ENCODE measurements at regions not wholly inside any gene's neighbourhood (a gene's known extent, or its start where the extent isn't known, plus 50 kb on each side); places are given as distances from the start of the nearest gene placed in this dataset.

- Histone ChIP-seq H3K36me3 (no peaks in the 10 kb centered on the region), H3K27me3 (no peaks in the 10 kb centered on the region), H3K4me3 (no peak overlapping the region), H3K27ac (replicated peaks in 1 of 4) (no peak overlapping the region), H3K4me1 (no peaks in the 10 kb centered on the region), H3K9me3 (peaks cover 0 to under 1% (median 0%) of the 10 kb centered on the region in 4 donors)
- DNase-seq (ENCODE audit: extremely low spot score) = no peak
- 94% methylated on average over 1 of the region's 1 CpG for WGBS
- TF ChIP-seq EP300 (IDR thresholded peaks at IDR 0.05) = no peak
- no peak for TF ChIP-seq POLR2AphosphoS5 (IDR thresholded peaks at IDR 0.05)
- TF ChIP-seq CTCF (IDR thresholded peaks at IDR 0.05) = no peak
- TF ChIP-seq POLR2A (IDR thresholded peaks at IDR 0.05; ENCODE audit: low read depth) = no peak
- intact Hi-C loops (cut with DNase I) = no loop called here
These were observed 304.7 kb downstream of the CNTN3 start for GRCh38 chr3:74309716-74310115.

DNA sequence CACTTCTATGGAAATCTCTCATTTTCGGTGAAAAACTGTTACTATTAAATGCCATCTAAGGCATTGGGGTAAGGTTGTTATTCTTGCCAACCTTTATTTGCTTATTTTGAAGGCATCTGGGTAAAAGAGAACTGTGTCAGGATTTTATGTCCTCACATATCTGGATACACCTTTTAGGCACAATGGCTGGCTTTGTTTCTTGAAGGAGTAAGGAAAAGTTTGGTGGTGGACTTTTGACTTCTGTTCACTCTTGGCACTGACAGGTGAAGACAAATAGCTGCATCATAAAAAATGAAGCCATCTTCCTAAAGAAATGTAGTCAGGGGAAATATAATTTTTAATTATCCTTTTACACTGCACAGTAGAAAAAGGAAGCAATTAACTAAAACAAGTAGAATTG, 310.0 kb downstream of the CNTN3 start:
- DNase-seq (ENCODE audit: extremely low spot score) = no peak
- no peaks in the 10 kb centered on the region for H3K9me3 ChIP-seq
- WGBS = 95% methylated on average over 1 of the region's 1 CpG
- H3K4me3 ChIP-seq = no peak overlapping the region
- no peaks in the 10 kb centered on the region for H3K36me3 ChIP-seq
- TF ChIP-seq EP300 (IDR thresholded peaks at IDR 0.05) (no peak), CTCF (IDR thresholded peaks at IDR 0.05) (no peak), POLR2AphosphoS5 (IDR thresholded peaks at IDR 0.05) (no peak), POLR2A (IDR thresholded peaks at IDR 0.05; ENCODE audit: low read depth) (no peak)
- no peak overlapping the region for H3K27ac ChIP-seq (replicated peaks in 1 of 4)
- no peaks in the 10 kb centered on the region for H3K4me1 ChIP-seq
- intact Hi-C loops (cut with DNase I) = no loop called here
- H3K27me3 ChIP-seq = no peaks in the 10 kb centered on the region

DNA sequence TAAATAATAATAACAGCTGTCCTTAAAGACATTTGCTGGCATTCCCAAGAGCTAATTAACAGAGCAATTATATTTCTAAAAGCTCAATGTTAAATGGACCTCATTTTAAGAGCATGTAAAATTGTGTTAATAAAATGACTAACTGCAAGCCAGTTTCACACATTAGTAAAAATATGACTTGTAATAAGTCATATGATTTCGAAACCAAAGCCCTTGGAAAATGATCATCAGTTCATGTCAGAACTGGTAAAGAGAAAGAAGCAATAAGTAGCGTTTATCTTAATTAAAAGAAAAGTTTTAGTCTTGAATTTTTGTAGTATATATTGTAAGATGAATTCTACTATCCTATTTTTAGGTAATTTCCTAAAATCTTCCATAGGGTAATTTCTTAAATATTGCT, 310.7 kb downstream of the CNTN3 start:
- H3K9me3 ChIP-seq = no peaks in the 10 kb centered on the region
- WGBS = 77% methylated on average over 2 of the region's 2 CpGs
- intact Hi-C loops (cut with DNase I) = no loop called here
- TF ChIP-seq CTCF (IDR thresholded peaks at IDR 0.05) (no peak), EP300 (IDR thresholded peaks at IDR 0.05) (no peak), POLR2A (IDR thresholded peaks at IDR 0.05; ENCODE audit: low read depth) (no peak), POLR2AphosphoS5 (IDR thresholded peaks at IDR 0.05) (no peak)
- H3K27me3 ChIP-seq = no peaks in the 10 kb centered on the region
- H3K27ac ChIP-seq (replicated peaks in 1 of 4) = no peak overlapping the region
- H3K4me3 ChIP-seq = no peak overlapping the region
- no peaks in the 10 kb centered on the region for H3K4me1 ChIP-seq
- H3K36me3 ChIP-seq = no peaks in the 10 kb centered on the region
- no peak for DNase-seq (ENCODE audit: extremely low spot score)

- H3K4me3 ChIP-seq = no peak overlapping the region
- H3K27ac ChIP-seq (replicated peaks in 1 of 4) = no peak overlapping the region
- no peak for DNase-seq (ENCODE audit: extremely low spot score)
- H3K4me1 ChIP-seq = no peaks in the 10 kb centered on the region
- H3K36me3 ChIP-seq = no peaks in the 10 kb centered on the region
- intact Hi-C loops (cut with DNase I) = no loop called here
- H3K27me3 ChIP-seq = no peaks in the 10 kb centered on the region
- no peaks in the 10 kb centered on the region for H3K9me3 ChIP-seq
- WGBS = 68% methylated on average over 1 of the region's 1 CpG
- TF ChIP-seq POLR2A (IDR thresholded peaks at IDR 0.05; ENCODE audit: low read depth) (no peak), EP300 (IDR thresholded peaks at IDR 0.05) (no peak), POLR2AphosphoS5 (IDR thresholded peaks at IDR 0.05) (no peak), CTCF (IDR thresholded peaks at IDR 0.05) (no peak)
These were observed 311.5 kb downstream of the CNTN3 start for GRCh38 chr3:74302969-74303368.

GRCh38 chr3:74302281-74302680, 312.2 kb downstream of the CNTN3 start:
- Histone ChIP-seq H3K4me3 (no peak overlapping the region), H3K27me3 (no peaks in the 10 kb centered on the region), H3K9me3 (no peaks in the 10 kb centered on the region), H3K4me1 (no peaks in the 10 kb centered on the region), H3K27ac (replicated peaks in 1 of 4) (no peak overlapping the region), H3K36me3 (no peaks in the 10 kb centered on the region)
- intact Hi-C loops (cut with DNase I) = no loop called here
- DNase-seq (ENCODE audit: extremely low spot score) = no peak
- 55% methylated on average over 1 of the region's 1 CpG for WGBS
- TF ChIP-seq EP300 (IDR thresholded peaks at IDR 0.05) (no peak), CTCF (IDR thresholded peaks at IDR 0.05) (no peak), POLR2A (IDR thresholded peaks at IDR 0.05; ENCODE audit: low read depth) (no peak), POLR2AphosphoS5 (IDR thresholded peaks at IDR 0.05) (no peak)
